PFSK-1 (cell line): ENCODE measurements at regions not wholly inside any gene's neighbourhood (a gene's known extent, or its start where the extent isn't known, plus 50 kb on each side); places are given as distances from the start of the nearest gene placed in this dataset.

ENCODE experiments used
- POLR2AphosphoS5 ChIP-seq: IDR thresholded peaks from 2 replicates; pipeline ENCODE4 v1.6.1; 2012; ENCODE audit warnings: low read depth, mild to moderate bottlenecking, control low read depth, low read length, moderate library complexity
- TAF1 ChIP-seq: IDR thresholded peaks from 2 replicates; pipeline ENCODE4 v1.6.1; 2012; ENCODE audit warnings: low read length, control low read depth, borderline replicate concordance; ENCODE audit not compliant: insufficient read depth
- TF ChIP-seq, protein P1 (sequence below), 2 experiments: IDR thresholded peaks; 2 replicates each; pipeline versions ENCODE4 v1.6.1 to v1.8.0; 2011 to 2012; ENCODE audit warnings: low read depth in 2 of 2, low read length in 2 of 2, control low read depth in 1 of 2, inconsistent platforms in 1 of 2, mild to moderate bottlenecking in 1 of 2, moderate library complexity in 1 of 2; ENCODE audit not compliant: insufficient read depth in 1 of 2

DNA sequence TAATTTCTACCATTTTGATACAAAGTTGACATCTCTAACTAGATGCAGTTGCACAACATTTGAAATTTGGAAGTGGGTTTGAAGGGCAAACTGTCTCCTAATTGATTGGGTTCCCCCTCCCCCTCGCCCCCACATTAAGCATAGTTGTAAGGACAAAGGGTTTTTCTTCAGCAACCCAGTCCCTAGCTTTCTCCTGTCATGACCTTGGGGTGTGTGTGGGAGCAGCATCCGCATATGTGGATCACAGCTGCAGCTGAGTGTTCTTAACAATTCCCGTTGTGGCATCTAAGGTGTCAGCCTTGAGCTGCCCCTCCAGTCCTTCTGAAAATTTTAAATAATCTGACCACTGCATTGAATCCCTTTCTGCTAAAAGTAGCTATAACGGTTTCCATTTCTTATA lies 141.3 kb upstream of the CDH10 start:
- TF ChIP-seq POLR2AphosphoS5 (no peak), TAF1 (no peak)
- TF ChIP-seq, protein P1, sequence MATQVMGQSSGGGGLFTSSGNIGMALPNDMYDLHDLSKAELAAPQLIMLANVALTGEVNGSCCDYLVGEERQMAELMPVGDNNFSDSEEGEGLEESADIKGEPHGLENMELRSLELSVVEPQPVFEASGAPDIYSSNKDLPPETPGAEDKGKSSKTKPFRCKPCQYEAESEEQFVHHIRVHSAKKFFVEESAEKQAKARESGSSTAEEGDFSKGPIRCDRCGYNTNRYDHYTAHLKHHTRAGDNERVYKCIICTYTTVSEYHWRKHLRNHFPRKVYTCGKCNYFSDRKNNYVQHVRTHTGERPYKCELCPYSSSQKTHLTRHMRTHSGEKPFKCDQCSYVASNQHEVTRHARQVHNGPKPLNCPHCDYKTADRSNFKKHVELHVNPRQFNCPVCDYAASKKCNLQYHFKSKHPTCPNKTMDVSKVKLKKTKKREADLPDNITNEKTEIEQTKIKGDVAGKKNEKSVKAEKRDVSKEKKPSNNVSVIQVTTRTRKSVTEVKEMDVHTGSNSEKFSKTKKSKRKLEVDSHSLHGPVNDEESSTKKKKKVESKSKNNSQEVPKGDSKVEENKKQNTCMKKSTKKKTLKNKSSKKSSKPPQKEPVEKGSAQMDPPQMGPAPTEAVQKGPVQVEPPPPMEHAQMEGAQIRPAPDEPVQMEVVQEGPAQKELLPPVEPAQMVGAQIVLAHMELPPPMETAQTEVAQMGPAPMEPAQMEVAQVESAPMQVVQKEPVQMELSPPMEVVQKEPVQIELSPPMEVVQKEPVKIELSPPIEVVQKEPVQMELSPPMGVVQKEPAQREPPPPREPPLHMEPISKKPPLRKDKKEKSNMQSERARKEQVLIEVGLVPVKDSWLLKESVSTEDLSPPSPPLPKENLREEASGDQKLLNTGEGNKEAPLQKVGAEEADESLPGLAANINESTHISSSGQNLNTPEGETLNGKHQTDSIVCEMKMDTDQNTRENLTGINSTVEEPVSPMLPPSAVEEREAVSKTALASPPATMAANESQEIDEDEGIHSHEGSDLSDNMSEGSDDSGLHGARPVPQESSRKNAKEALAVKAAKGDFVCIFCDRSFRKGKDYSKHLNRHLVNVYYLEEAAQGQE (IDR thresholded peaks at IDR 0.05; ENCODE audit: insufficient read depth in 1 of 2, low read depth in 2 of 2, low read length in 2 of 2) = no peak
